NCI-H2081 (cell line): ENCODE measurements at regions not wholly inside any gene's neighbourhood (a gene's known extent, or its start where the extent isn't known, plus 50 kb on each side); places are given as distances from the start of the nearest gene placed in this dataset.
"Not testable (repeated sequence)": the region's sequence is repeated elsewhere in the genome, so short reads cannot be mapped to it uniquely, and the experiment has no call there.

Source experiments
- DNase-seq, 2 experiments: peaks; one replicate each; lab custom pipeline; 2025; lab: John Stamatoyannopoulos, UW

DNA sequence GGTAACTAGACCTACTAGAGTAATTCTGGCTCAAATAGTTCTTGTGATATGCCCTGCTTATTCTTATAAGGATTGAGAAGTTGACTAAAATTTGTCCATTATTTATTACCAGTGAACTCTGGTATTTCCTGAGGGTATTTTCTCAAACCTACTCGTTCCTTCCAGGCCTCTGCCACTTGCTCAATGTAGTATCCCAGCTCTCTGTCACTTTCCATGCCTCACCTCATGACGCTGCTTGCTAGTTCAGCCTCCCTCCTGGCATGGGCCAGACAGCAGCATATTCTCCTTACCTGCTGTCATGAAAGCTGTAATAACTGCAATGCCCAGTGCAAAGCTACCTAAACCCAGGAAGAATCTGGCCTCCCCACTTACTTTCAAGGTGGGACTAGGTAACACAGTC lies 602.9 kb upstream of the ADAMTS5 start:
- DNase-seq: no peak

DNA sequence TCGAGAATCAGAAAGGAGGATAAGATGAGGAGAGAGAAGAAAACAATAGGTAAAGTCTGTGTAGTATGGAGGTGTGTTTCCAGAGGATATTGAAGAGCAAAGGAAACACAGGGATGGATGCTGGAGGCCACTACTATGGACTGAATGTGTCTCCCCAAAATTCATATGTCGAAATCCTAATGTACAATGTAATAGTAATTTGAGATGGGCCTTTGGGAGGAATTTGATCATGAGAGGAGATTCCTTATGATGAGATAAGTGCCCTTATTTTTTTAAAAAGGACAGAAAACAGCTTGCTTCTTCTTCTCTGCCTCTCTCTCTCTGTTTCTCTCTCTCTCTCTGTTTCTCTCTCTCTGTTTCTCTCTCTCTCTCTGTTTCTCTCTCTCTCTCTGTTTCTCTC lies 602.2 kb upstream of the ADAMTS5 start:
- no peak for DNase-seq

- DNase-seq: no peak
Observed at GRCh38 chr21:27567381-27567780, 600.5 kb upstream of the ADAMTS5 start.

GRCh38 chr21:27566521-27566920 lies 599.6 kb upstream of the ADAMTS5 start:
- no peak for DNase-seq

DNA sequence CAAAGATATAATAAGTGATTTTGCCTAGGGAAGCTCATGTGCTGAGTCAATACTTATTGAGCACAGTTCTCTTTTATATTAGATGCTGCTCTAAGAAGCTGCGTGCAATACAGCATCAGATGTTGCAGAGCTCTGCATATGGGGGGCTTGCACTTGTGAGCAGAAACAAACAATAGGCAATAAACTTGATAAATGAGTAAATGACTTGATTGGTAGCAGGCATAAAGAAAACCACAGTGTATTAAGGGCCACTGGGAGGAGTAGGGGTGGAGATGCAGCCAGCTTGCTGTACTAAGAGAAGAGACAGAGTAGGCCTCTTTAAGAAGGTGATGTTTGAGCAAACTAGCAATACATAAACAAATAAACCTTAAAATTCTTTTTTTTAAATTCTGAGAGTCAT lies 598.5 kb upstream of the ADAMTS5 start:
- no peak for DNase-seq

GRCh38 chr21:27564684-27565301 lies 597.9 kb upstream of the ADAMTS5 start:
- peak in 1 of 2 experiments; percentile 19 for DNase-seq

GRCh38 chr21:27562303-27562702 lies 595.4 kb upstream of the ADAMTS5 start:
- no peak for DNase-seq

- DNase-seq: no peak
Observed at GRCh38 chr21:27561116-27561515, 594.2 kb upstream of the ADAMTS5 start.

DNA sequence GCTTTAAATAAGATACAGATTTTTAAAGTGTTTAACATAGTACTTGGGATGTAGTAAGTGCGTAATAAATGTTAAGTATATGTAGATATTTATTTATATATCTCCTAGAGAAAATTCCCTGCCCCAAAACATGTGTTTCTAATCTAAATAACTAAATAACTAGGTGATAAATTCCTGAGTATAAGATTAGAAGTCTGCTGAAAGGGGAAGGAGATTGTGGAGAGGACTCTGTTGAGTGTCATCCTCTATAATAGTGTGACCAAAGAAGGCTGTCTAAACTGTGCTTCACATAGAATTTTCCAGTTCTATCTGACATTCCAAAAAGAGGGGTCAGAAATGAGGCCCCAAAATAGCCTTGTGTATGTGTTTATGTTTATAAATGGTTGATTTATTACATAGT lies 590.5 kb upstream of the ADAMTS5 start:
- DNase-seq: no peak

- DNase-seq: no peak
Observed at GRCh38 chr21:27555996-27556395, 589.1 kb upstream of the ADAMTS5 start.

GRCh38 chr21:27550287-27550686 lies 583.4 kb upstream of the ADAMTS5 start:
- DNase-seq: no peak

GRCh38 chr21:27548486-27548885 lies 581.6 kb upstream of the ADAMTS5 start:
- DNase-seq: no peak

- no peak for DNase-seq
Observed at GRCh38 chr21:27545754-27546349, 579.0 kb upstream of the ADAMTS5 start.

- DNase-seq: not testable (repeated sequence)
Observed at GRCh38 chr21:27542126-27542525, 575.2 kb upstream of the ADAMTS5 start.

- no peak for DNase-seq
Observed at GRCh38 chr21:27536319-27536718, 569.4 kb upstream of the ADAMTS5 start.

DNA sequence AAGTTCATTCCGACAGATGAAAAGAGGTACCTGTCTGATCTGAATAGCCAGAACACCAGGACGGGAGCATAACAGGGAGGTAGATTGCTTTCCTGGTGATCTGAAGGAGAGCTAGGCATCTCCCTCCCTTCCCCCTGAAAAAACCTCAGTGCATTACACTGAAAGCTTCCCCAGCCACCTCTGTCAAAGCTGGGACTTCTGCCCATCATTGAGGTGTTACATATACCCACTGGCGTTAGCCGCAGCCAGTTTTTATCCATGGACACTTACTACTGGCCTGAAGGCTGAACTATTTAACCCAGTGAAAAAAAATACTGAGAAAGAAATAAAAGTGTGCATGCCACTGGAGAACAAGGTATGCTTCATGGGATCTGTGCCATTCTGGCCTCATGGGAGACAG lies 568.3 kb upstream of the ADAMTS5 start:
- no peak for DNase-seq

- DNase-seq: no peak
Observed at GRCh38 chr21:27534206-27534605, 567.3 kb upstream of the ADAMTS5 start.

- no peak for DNase-seq
Observed at GRCh38 chr21:27532076-27532475, 565.2 kb upstream of the ADAMTS5 start.

DNA sequence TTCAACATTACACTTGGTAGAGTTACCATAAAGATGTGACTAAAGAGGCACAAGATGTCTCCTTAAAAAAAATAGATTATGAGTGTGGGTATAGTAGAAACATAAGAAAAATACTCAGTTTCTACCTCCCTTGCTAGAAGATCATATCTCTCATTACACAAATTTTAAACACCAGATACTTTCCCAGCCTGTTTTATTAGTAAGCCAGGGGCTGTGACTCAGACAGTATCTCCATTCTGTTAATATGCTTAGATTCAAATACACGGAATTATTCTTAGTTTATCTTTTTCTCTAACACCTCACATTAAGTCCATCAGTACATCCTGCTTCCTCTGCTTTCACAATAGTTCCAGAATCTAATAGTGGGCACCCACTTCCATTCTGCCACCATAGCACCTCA lies 561.8 kb upstream of the ADAMTS5 start:
- no peak for DNase-seq

- DNase-seq: no peak
Observed at GRCh38 chr21:27526451-27526850, 559.6 kb upstream of the ADAMTS5 start.

DNA sequence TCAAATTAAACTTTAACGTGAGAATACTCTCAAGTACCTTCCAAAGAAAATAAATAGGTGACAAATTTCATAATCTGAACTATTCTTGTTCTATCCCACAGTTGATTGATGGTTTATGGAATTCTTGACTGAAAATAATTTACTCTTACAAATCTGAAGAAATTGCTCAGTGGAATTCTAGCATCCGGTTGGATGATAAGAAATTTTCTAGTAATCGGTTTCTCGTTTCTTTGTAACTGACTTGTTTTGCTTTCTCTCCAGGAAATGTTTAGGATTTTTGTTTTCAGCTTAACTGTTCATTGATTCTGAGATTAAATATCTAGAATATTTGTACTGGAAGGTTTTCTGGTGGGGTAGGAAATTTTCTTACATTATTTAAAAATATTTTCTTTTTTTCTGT lies 558.9 kb upstream of the ADAMTS5 start:
- no peak for DNase-seq

- no peak for DNase-seq
Observed at GRCh38 chr21:27519361-27519760, 552.5 kb upstream of the ADAMTS5 start.

DNA sequence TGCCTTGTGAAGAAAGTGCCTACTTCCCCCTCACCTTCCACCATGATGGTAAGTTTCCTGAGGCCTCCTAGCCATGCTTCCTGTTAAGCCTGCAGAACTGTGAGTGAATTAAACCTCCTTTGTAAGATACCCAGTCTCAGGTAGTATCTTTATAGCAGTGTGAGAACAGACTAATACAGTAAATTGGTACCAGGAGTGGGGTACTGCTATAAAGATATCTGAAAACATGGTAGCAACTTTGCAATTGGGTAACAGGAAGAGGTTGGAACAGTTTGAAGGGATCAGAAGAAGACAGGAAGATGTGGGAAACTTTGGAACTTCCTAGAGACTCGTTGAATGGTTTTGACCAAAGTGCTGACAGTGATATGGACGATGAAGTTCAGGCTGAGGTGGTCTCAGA lies 550.3 kb upstream of the ADAMTS5 start:
- DNase-seq: not testable (repeated sequence)

GRCh38 chr21:27515676-27516075 lies 548.8 kb upstream of the ADAMTS5 start:
- no peak for DNase-seq
